Hepatocyte (in vitro differentiated cells): ENCODE measurements at regions not wholly inside any gene's neighbourhood (a gene's known extent, or its start where the extent isn't known, plus 50 kb on each side); places are given as distances from the start of the nearest gene placed in this dataset.

Experiments
- CTCF ChIP-seq: fragments of 200-600 bp; sonication (generic); IDR thresholded peaks from 2 replicates; pipeline ENCODE4 v1.5.1; 2016; ENCODE audit warnings: antibody characterized with exemption, mild to moderate bottlenecking; ENCODE audit not compliant: poor library complexity
- EZH2 ChIP-seq: fragments of 200-600 bp; sonication (generic); IDR thresholded peaks from 2 replicates; pipeline ENCODE4 v1.6.1; 2016; ENCODE audit warnings: antibody characterized with exemption, mild to moderate bottlenecking, borderline replicate concordance

DNA sequence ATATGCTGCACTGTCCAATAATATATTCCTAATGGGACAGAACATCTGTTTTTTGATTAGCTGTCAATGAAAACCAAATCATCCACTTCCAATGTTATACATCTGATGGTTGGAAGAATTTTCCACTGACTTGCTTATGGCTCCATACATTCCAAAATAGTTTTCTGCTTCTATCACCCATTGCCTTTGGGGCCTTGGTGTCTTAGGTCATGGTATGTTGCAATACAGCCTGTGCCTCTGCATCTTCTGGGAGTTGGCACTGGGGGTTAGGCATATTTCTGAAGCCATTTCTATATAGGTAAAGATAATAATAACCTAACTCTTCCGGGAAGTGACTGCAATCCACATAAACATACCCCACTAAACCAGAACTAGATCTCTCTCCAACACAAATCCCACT is 53.2 kb upstream of the NR3C2 start:
- no peak for TF ChIP-seq CTCF
- TF ChIP-seq EZH2, result no peak
